Fibroblast of lung (primary cell): ENCODE measurements at regions not wholly inside any gene's neighbourhood (a gene's known extent, or its start where the extent isn't known, plus 50 kb on each side); places are given as distances from the start of the nearest gene placed in this dataset.

Experiments
- CTCF ChIP-seq, 2 donors: IDR thresholded peaks in 1 of 2; conservative IDR thresholded peaks in 1 of 2; 1 replicate in 1 of 2; 2 replicates in 1 of 2; pipeline ENCODE4 v1.5.1; 2011 to 2012; ENCODE audit warnings: low read length in 2 of 2, control low read depth in 1 of 2, inconsistent platforms in 1 of 2, low read depth in 1 of 2, mild to moderate bottlenecking in 1 of 2
- EZH2 ChIP-seq: IDR thresholded peaks from 2 replicates; pipeline ENCODE4 v1.5.1; 2012; ENCODE audit warnings: low read length, control low read depth, mild to moderate bottlenecking; ENCODE audit errors: missing control alignments

GRCh38 chr6:145096846-145097245 lies 638.5 kb downstream of the EPM2A start:
- TF ChIP-seq CTCF (conservative IDR thresholded peaks at IDR 0.05 in 1 of 2, IDR thresholded peaks at IDR 0.05 in 1 of 2; ENCODE audit: low read depth in 1 of 2, low read length in 2 of 2): no peak
- TF ChIP-seq EZH2: no peak
